GM19397 (cell line): ENCODE measurements at regions not wholly inside any gene's neighbourhood (a gene's known extent, or its start where the extent isn't known, plus 50 kb on each side); places are given as distances from the start of the nearest gene placed in this dataset.

Source experiments
- ATAC-seq: cut with Tn5 transposase; IDR thresholded peaks from one replicate; pipeline ENCODE4 v1.9.1; 2021; ENCODE audit warnings: mild to moderate bottlenecking, moderate library complexity; ENCODE audit not compliant: unreplicated experiment

- ATAC-seq, result no peak
Observed at GRCh38 chr10:2870654-2871053, 196.7 kb upstream of the PFKP start.

- ATAC-seq, result no peak
Observed at GRCh38 chr10:2867788-2868299, 199.5 kb upstream of the PFKP start.

- no peak for ATAC-seq
Observed at GRCh38 chr10:2866569-2866968, 200.8 kb upstream of the PFKP start.

- no peak for ATAC-seq
Observed at GRCh38 chr10:2861632-2862210, 205.6 kb upstream of the PFKP start.

- no peak for ATAC-seq
Observed at GRCh38 chr10:2858452-2858851, 208.9 kb upstream of the PFKP start.

- no peak for ATAC-seq
Observed at GRCh38 chr10:2856598-2856997, 210.8 kb upstream of the PFKP start.

GRCh38 chr10:2852574-2853323 is 214.6 kb upstream of the PFKP start:
- ATAC-seq, result no peak

- ATAC-seq, result no peak
Observed at GRCh38 chr10:2851566-2851965, 215.8 kb upstream of the PFKP start.

GRCh38 chr10:2850202-2850601 is 217.1 kb upstream of the PFKP start:
- ATAC-seq, result no peak

- ATAC-seq, result no peak
Observed at GRCh38 chr10:2844925-2845324, 222.4 kb upstream of the PFKP start.

- no peak for ATAC-seq
Observed at GRCh38 chr10:2839081-2839725, 228.1 kb upstream of the PFKP start.

- ATAC-seq, result no peak
Observed at GRCh38 chr10:2837674-2838073, 229.7 kb upstream of the PFKP start.

GRCh38 chr10:2836921-2837662 is 230.3 kb upstream of the PFKP start:
- no peak for ATAC-seq

- no peak for ATAC-seq
Observed at GRCh38 chr10:2834214-2834613, 233.1 kb upstream of the PFKP start.

- no peak for ATAC-seq
Observed at GRCh38 chr10:2831509-2831908, 235.8 kb upstream of the PFKP start.

- ATAC-seq, result no peak
Observed at GRCh38 chr10:2828741-2829140, 238.6 kb upstream of the PFKP start.

GRCh38 chr10:2826675-2827074 is 240.7 kb upstream of the PFKP start:
- no peak for ATAC-seq

GRCh38 chr10:2825841-2826240 is 241.5 kb upstream of the PFKP start:
- no peak for ATAC-seq

GRCh38 chr10:2817940-2818636 is 249.3 kb upstream of the PFKP start:
- no peak for ATAC-seq

- ATAC-seq, result no peak
Observed at GRCh38 chr10:2813693-2814092, 253.7 kb upstream of the PFKP start.

GRCh38 chr10:2813286-2813685 is 254.1 kb upstream of the PFKP start:
- ATAC-seq, result no peak
